MM.1S (cell line): ENCODE measurements at regions not wholly inside any gene's neighbourhood (a gene's known extent, or its start where the extent isn't known, plus 50 kb on each side); places are given as distances from the start of the nearest gene placed in this dataset.

Source experiments
- CTCF ChIP-seq: fragments of 300-600 bp; sonication (generic); IDR thresholded peaks from 2 replicates; pipeline ENCODE4 v1.5.1; 2016; ENCODE audit warnings: antibody characterized with exemption, low read length, mixed read lengths
- EZH2 ChIP-seq: fragments of 300-600 bp; sonication (generic); optimal IDR thresholded peaks from 2 replicates; pipeline ENCODE3; 2017; ENCODE audit warnings: low read depth, mild to moderate bottlenecking, antibody characterized with exemption, low read length, mixed read lengths

- TF ChIP-seq CTCF (no peak), EZH2 (no peak)
Measured at GRCh38 chr2:12052796-12053195, 306.4 kb downstream of the LPIN1 start.
